DMS53 (cell line): ENCODE measurements at regions not wholly inside any gene's neighbourhood (a gene's known extent, or its start where the extent isn't known, plus 50 kb on each side); places are given as distances from the start of the nearest gene placed in this dataset.

Experiments used
- DNase-seq: peaks from one replicate; lab custom pipeline; 2025; lab: John Stamatoyannopoulos, UW

DNA sequence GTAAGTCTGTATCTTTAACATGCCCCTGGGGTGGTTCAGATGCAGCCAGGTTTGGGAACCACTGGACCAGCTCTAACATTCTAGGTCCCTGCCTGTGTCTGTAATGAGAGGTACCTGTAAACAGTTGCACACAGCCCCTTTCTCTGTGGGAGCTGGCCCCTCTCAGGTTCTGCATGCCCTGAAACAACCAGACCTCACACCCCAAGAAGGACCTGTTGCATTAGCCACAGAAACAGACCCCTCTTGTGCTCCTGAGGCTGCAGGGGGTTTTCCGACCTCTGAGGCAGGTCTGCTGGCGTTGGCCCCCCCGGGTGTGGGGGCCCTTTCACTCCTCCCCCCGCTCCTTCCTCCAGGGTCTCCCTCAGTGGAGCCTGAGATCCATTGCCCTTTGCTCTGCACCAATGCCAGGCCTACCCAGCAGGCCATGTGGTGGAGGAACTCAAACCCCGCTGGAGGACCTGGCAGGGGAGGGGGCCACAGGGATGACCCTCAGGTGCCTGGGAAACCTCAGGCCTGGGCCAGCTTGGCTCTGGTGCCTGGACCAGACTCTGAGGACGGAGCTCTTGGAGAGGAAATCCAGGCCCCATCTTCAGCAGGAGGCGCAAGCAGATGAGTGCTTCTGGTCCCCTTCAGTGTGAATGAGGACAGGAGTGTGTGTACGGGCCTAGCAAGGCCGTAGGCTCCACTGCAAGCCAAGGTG lies 61.4 kb upstream of the PJA1 start:
- DNase-seq = no peak

DNA sequence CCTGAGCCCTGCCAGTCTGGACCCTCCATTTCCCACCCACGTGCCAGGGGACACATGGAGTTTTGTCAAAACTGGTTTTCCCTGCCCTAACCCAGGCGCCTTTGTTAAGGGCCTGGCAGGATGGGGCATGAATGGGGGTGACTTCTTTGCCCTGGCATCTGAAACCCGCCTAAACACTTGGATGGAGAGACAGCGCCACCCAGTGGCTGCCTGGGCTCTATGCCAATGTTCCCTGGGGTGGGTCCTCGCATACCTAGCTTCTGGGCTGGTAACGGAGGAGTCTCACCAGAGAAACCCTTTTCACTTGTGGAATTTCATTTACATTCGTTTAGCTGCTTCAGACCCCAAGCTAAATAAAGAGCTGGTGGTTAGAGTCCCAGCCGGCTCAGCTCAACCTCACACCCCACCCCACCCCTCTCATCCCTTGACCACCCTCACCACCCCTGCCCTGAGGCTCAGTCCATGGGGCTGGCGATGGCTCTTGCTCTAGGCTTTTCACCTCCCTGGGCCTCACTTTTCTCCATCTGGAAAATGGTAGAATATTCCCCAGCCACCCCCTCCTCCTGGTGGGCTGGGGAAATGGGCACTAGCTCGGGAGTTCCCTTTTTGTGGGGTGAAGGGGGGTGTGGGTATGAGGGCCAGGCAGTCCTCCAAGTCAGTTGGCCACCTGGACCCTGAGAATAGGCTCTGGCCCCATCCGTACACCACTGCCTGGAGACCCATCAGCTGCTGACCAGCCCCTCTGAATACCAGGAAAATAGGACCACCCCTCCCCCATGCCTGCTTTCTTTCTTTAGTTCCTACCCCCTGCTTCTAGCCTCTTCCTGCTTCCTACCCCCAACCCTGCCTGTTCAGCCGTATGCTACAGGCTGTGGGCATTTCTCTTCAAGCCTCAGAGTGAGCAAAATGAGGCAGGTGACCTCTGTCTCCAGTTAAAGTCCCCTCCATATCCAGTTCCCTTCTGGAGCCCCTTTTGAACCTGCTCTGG lies 57.1 kb upstream of the PJA1 start:
- peak; percentile 86 for DNase-seq

DNA sequence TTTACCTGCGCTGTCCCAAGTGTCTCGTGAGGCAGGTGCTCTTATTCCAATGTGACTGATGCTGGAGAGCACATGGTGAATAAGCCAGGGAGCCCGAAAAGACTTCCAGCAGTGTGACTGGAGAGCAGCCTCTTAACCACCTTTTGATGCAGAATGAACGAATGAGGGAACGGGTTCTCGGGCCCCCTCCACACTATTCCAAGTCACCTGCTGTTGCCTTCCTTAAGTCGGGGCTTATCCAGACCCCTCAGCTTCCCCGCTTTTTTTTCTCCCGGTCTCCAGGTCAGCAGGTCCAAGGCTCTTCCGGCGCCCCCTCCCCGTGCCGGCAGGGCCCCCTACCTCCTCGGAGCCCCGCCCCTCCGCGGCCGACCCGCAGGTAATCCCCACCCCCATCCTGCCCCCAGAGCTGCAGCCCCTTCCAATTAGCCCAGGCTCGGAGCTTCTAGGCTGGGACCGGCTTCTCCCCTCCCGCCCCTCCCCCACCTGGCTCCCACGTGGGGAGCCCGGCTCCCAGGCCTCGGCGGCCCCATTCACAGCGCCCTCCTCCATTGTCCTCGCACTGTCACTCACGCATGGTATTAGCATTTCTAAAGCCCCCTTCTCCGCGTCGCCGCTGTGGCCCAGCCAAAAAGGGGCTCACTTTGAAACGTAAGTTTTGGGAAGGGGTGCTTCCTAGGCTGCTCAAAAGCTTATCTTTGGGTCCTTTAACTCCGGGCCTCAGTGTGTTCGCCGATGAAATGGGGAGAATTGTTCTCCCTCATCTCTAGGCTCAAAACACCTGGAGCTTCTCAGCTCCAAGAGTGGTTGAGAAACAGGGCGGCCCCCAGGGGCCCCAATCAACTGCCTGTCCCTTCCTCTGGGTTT lies 56.2 kb upstream of the PJA1 start:
- DNase-seq = peak; percentile 17

DNA sequence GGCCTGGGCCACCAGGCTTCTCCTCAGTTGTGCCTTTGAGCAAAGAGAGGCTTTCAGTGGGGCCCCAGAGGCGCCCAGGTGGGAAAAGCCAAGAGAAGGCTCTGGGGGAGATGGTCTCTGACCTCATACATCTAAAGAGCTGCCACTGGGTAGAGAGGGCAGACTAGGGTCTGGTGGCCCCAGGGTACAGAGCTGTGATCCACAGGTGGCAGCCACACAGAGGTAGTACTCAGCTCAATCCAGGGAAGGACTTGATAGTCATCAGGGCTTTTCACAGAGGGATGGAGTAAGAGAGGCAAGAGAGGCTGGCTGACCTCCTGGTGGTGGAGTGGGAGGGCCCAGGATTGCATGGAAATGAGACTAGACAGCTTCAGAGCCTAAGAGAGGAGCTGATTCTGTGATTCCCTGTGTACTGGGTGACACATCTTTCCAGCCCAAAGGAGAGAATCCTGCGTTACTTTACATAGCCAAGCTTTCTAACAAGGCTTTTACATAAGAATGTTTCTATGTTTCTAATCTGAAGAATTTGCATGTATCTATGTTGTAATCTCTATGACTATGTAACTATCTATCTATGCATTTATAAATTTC lies 53.2 kb upstream of the PJA1 start:
- DNase-seq = no peak

DNA sequence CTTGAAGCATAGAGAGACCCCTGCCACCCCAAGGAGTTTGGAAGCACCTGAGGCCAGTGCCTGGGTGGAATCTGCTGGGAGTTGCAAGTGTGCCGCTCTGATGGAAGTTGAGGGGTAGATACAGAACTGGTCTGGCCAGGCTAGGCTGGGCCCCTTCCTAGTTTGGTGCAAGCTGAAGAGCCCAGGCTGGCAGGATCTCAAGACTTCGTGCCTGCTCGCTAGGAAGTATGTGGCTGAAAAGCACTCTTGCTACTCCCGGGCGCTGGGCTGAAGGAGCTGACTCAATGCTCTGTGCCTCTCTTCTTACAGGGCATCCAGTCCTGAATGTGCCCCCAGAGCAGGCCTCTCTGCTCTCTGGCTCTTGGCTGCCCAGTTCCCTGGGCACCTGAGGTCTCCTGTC lies 51.7 kb upstream of the PJA1 start:
- no peak for DNase-seq

DNA sequence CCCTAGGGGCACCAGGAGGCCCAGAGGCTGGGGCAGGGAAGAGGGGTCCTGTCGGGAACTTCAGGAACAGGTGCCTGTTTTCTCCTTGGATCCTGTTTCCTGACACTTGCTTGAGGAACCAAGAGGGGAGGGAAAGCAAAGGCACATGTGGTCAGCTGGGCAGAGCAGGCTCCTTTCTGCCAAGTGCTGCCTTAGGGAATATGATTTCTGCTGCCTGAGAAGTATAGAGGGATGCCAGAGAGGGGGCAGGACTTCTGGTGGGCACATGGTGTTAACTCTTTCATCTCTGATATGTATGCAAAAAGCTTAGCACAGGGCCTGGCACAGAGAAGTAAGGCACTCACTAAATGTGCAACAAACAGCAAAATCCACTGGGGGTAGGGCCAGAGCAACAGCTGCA lies 51.2 kb upstream of the PJA1 start:
- no peak for DNase-seq

DNA sequence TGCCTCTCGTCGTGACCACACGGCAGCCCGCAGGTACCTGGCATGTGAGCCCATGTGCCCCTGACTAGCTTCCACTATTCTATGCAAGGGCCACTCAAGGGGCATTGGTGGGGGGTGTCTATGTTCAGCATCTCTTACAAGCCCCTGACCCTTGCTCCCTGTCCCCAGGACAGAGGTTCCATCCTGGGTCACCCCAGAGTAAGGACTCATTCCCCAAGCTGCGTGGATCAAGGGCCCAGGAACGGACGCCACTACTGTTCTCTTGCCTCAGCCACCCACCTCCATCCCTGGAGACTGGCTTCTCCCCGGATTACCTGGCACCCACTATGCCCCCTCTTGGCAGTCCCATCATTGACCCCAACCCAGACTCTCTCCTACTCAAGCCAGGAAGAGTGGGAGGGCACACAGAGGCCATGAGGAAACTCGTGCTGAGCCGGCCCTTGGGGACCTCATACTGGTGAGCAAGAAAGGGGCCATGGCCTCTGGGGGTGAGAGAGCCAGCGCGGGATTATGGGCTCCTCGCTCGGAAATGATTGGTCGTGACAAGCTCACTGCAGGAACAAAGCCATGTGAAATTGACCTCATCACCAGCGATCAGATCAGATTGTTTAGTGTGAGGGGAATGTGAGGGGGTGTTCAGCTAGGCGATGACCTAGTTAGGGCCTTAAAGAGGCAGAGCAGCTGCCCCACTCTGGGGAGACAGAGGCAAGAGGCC lies 50.1 kb upstream of the PJA1 start:
- no peak for DNase-seq
